NCI-H187 treated with DMSO at 0.1 percent for 48 hours (cell line): ENCODE measurements at regions not wholly inside any gene's neighbourhood (a gene's known extent, or its start where the extent isn't known, plus 50 kb on each side); places are given as distances from the start of the nearest gene placed in this dataset.

Source experiments
- DNase-seq: peaks from one replicate; lab custom pipeline; 2025; lab: John Stamatoyannopoulos, UW

DNA sequence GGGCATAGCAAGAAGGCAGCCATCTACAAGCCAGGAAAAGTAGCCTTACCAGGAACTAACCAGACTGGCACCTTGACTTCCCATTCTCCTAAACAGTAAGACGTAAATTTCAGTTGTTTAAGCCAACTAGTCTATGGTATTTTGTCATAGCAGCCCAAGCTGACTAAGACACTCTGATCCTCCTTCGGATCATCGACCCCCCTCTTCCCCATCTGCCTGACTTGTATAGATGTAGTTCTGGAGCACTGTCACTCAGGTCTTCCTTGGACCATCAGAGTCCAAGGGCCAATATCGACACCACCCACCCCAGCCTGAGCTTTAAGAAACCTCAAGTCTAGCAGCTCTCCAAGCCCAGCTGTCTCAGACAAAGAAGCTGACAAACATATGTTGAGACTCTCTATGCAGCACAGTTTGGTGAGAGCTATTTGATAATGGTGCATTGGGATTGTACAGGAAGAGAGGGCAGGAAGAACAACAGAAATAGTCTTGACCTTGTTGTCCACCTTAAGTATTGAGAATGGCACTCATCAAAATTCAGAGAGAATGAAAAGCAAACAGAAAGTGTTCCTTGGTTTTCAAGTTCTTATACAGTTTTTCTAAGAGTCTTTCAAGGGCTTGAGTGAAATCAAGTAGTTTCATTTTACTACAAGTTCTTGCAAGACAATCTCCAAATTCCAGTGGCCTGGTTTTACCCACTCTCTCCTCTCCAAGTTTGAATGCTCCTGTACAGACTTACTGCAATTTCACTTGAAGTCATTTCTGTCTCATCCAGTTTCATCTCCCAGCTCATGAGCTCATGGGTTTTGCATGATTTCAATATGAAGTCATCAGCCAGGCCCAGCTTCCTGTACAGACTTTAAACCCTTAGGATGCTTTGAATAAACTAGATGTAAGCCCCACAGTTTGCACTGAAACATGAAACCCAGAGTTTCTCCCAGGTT lies 122.3 kb upstream of the RAI14 start:
- DNase-seq = no peak

GRCh38 chr5:34534523-34535103 lies 121.5 kb upstream of the RAI14 start:
- DNase-seq = no peak

DNA sequence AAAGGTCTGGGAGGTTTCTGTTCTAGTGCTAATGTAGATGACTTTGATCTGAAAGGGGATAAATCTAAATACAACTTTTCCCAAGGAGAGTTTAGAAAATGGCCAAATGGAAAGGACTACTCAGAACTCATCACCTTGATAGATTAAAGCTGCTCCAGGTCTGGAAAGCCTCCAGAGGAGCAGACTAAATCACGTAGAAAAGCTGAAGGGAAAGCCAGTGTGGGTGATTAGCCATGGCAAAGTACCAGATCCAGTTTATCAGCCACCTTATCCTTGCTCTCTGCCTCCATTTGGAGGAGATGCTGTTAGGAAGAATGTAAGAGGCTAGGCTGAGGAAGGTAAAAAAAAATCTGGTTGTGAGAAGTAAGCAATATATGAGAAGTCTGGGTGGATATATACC lies 120.7 kb upstream of the RAI14 start:
- DNase-seq = no peak

DNA sequence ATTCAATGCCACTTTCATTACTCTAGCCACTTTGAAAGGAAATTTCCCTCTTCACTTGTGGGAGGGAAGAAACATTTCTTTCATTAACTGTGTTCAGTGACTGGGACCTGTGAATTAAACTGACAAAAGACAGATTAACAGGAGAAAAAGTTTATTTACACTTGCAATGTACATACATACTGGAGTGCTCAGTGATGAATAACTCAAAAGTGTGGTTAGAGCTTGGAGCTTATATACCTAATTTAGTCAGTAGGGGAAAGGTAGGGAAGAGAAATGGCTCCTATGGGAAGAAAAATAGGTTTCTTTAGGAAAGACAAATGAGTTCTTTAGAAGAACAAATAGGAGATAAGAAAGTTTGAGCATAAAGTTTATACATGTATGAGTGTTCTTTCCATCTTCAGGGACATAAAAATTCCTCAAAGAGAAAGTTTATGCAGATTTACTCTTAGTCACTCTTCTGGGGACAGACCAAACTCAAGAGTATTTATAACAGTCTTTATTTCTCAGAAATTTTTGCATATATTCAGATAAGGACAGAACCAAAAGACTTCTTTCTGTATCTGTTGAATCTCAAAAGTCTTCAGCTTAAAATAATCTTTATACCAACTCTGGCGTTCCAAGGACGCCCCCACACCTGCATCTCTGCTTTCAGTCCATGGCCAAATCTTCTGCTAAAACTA lies 120.0 kb upstream of the RAI14 start:
- DNase-seq = no peak

DNA sequence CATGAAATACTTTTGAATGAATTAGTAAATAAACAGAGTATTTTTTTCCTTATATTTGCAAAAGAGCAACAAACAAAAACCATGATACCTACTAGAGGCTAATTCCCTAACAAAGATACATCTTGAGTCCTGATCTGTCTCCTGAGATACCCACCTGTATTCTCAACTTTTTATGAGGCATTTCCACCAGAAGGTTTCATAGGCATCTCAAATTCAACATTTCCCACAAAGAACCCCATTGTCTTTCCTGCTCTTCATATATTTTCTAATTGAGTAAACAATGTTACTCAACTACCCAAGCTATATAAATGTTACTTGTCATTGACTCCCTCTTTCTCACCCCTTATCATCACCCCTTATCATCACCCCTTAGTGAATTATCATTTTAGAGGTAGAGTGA lies 119.4 kb upstream of the RAI14 start:
- no peak for DNase-seq

DNA sequence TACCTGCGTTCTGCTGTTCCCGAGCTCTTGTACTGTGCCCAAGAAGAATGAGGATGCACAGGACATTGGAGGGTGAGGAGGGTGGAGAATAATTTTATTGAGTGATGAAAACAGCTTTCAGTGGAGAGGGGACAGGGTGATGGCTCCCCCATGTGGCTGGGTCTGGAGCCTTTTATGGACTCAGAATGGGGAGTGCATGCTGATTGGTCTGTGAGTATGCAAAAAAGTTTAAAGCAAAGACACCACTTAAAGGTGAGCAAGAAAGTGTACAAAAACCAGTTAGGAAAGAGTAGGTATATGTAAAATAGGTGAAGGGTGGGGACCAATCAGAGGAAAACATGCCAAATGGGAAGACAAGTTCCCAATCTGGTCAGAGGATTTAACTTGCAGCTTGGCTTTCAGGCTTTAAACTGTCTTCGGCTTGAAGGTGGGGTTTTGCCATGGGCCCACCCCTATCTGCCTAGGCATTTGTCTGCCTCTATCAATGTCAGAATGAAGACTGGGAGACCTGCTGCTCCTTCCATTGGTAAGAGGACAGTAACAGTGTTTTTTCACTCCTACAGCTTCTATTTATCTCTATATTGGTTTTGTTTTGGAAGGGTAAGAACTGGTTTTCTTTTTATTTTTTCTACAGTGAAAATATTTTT lies 118.0 kb upstream of the RAI14 start:
- no peak for DNase-seq

GRCh38 chr5:34539183-34539582 lies 116.9 kb upstream of the RAI14 start:
- DNase-seq = no peak

DNA sequence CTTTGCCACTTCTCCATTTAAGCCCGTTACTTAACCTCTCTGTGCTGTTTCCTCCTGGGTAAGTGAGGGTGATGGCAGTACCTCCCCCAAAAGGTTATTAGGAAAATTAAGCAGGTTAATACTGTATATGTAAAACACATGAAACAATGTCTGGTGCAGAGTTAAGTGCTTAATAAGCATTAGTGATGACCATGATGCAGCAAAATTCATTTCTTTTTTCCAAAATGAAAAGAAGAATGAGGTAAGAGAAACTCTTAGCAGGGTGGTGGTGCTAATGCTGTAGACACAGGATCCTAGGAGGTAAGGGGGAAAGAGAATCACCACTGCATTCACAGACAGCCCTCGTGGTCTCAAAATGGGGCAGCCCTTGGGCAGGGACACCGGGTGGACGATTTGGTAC lies 115.1 kb upstream of the RAI14 start:
- DNase-seq = no peak

DNA sequence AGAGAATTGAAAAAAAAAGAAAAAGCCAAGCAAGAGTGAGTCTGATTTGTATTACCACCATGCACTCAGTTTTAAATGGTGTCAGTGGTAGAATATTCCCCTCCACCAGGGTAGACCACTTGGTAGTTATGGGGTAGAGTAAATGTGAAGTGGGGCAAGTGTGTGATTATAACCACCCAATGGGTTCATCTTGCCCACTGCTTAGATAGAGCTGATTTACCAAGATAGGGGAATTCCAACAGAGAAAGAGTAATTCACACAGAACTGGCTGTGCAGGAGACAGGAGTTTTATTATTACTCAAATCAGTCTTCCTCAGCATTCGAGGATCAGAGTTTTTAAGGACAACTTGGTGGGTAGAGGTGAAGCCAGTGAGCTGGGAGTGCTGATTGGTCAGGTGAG lies 113.3 kb upstream of the RAI14 start:
- no peak for DNase-seq

GRCh38 chr5:34543687-34544086 lies 112.4 kb upstream of the RAI14 start:
- DNase-seq = no peak

GRCh38 chr5:34544403-34544802 lies 111.7 kb upstream of the RAI14 start:
- DNase-seq = no peak

DNA sequence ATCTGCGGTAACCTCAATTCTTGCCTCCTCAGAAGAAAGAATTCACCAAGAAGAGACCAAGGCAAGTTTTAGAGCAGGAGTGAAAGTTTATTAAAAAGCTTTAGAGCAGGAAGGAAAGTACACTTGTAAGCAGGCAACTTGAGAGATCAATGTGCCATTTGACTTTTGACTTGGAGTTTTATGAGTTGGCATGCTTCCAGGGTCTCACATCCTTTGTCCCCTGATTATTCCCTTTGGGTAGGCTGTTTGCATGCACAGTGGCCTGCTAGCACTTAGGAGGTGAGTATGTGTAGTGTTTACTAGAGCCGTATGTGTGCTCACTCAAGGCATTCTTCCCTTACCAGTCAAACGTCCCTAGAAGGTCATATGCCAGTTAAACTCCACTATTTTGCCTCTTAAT lies 111.0 kb upstream of the RAI14 start:
- no peak for DNase-seq

- no peak for DNase-seq
Measured at GRCh38 chr5:34545626-34546025, 110.5 kb upstream of the RAI14 start.

- no peak for DNase-seq
Measured at GRCh38 chr5:34547300-34548085, 108.6 kb upstream of the RAI14 start.

DNA sequence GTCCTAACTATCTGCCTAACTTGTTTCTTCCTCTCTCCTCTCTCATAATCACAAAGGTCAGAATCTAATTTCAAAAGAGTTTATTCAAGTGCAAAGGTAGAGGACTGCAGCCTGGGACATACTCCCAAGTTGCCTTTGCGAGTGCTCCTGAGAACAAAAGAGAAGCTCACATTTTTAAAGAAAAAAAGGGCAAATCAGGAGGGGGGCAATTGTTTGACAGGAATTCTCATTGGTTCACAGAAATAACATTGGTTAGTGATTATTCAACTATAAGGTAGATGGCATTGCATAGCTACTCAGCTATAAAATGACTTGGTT lies 108.1 kb upstream of the RAI14 start:
- DNase-seq = no peak

GRCh38 chr5:34550247-34550646 lies 105.9 kb upstream of the RAI14 start:
- no peak for DNase-seq

GRCh38 chr5:34550964-34551363 lies 105.2 kb upstream of the RAI14 start:
- DNase-seq = no peak

- DNase-seq = no peak
Measured at GRCh38 chr5:34551911-34552433, 104.2 kb upstream of the RAI14 start.

- no peak for DNase-seq
Measured at GRCh38 chr5:34552686-34553085, 103.4 kb upstream of the RAI14 start.

GRCh38 chr5:34553581-34553980 lies 102.5 kb upstream of the RAI14 start:
- DNase-seq = no peak

DNA sequence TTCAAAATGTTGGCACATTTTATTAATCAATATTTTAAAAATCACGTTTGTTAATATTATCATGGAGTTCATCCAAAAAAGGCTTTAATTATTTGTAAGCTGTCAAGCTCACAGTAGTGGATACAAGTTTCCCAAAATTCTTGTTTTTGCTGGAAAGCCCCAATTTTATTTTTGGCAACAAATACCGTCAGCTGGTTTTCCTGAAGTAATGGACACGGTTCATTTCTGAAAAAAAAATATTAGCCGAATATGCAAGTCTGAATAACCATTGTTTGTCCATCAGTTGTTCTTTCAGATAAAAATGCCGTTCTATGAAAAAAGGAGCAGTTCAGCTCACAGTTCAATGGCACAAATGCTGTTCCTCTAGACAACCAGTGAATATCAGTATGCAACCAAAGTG lies 101.5 kb upstream of the RAI14 start:
- DNase-seq = no peak
